Omental fat pad (tissue), 3 donors: ENCODE measurements at regions not wholly inside any gene's neighbourhood (a gene's known extent, or its start where the extent isn't known, plus 50 kb on each side); places are given as distances from the start of the nearest gene placed in this dataset.
A peak's percentile ranks its signal among the peaks of the same experiment; 100 is the strongest.

Source experiments
- ATAC-seq: fragments of 150-250 bp; one replicate; pipeline ENCODE4 v1.9.1; 2016; ENCODE audit warnings: mild to moderate bottlenecking, moderate library complexity; ENCODE audit not compliant: low FRiP score
- DNase-seq: peaks from one replicate; pipeline ENCODE4 v3.0.0-alpha.2; 2019; ENCODE audit warnings: low spot score
- CTCF ChIP-seq, 3 donors: fragments of 450-650 bp; IDR thresholded peaks; one replicate each; pipeline ENCODE4 v1.5.1; 2016 to 2017; ENCODE audit warnings: antibody characterized with exemption in 3 of 3, mild to moderate bottlenecking in 3 of 3, moderate library complexity in 2 of 3

- TF ChIP-seq CTCF (IDR thresholded peaks at IDR 0.05) = no peak
- no peak for DNase-seq
- no peak for ATAC-seq
These were observed 140.8 kb upstream of the SERP2 start for GRCh38 chr13:44232774-44233173.

DNA sequence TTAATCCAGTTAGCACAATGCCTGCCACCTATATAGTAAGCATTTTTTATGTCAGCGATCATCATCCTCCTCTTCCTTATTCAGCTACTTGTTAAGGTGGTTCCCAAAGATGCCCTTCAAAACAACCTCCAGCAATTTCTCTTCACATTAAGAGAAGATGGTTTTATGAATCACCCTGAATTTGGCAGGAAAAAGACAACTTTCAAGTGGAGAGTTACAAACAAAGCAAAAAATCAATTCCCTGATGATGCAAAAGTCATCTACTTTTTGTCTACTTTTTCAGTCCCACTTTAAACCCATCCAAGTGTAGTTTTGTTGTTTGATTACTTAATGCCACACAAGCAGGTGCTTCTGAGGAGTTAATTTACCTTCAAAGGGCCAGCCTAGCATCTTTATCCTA, 139.1 kb upstream of the SERP2 start:
- DNase-seq (no peak), ATAC-seq (no peak)
- TF ChIP-seq CTCF (IDR thresholded peaks at IDR 0.05) = no peak

DNA sequence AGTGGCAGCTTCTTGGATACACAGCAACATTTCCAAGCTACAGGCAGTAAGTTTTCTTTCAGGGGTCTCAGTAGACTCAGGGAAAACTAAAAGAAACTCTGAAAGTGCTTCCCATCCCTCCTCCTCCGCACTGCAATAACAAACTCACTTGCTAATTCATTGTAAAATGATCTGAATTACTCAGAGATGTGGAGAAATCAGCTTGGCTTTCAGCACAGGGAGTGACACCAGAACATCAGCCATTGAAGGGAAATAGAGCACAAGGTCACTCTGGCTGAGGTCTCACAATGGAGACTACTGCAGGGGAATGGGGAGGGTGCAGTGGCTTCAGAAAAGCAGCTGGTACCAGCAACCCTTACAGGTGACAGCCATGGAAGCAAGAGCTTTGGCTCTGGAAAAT, 137.3 kb upstream of the SERP2 start:
- no peak for ATAC-seq

GRCh38 chr13:44236801-44237207, 136.8 kb upstream of the SERP2 start:
- TF ChIP-seq CTCF (IDR thresholded peaks at IDR 0.05) = no peak
- ATAC-seq = no peak
- DNase-seq = no peak

More for the DNA sequence above, 137.3 kb upstream of the SERP2 start:
- DNase-seq = no peak
- no peak for TF ChIP-seq CTCF (IDR thresholded peaks at IDR 0.05)

- TF ChIP-seq CTCF (IDR thresholded peaks at IDR 0.05) = no peak
- peak; percentile 78 for ATAC-seq
- no peak for DNase-seq
These were observed 136.3 kb upstream of the SERP2 start for GRCh38 chr13:44237276-44237767.

DNA sequence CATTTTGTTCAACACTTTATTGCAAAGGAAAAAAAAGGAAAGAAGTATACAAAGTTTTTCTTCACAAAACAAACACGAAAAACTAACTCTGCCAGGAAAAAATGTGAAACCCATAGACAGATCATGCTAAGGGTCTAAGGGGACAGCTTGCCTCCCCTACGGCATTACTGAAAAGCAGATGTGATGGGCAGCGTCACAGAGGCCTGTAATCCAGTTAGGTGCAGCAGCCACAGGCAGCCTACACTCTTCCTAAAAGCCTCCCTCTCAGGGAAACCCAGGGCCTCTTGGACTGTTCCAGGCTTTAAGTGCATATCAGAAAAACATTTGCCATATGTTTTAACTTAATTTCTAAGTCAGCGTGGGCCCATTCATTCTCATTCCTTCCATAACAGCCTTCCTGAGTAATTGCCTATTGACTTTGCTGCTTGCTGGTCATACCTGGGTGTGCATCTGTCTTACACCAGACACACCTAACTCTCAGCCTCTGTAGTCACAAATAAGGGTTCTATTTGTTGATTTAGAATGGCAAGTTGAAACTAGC, 135.7 kb upstream of the SERP2 start:
- no peak for DNase-seq
- TF ChIP-seq CTCF (IDR thresholded peaks at IDR 0.05) = no peak
- no peak for ATAC-seq

- no peak for ATAC-seq
- no peak for DNase-seq
- no peak for TF ChIP-seq CTCF (IDR thresholded peaks at IDR 0.05)
These were observed 132.9 kb upstream of the SERP2 start for GRCh38 chr13:44240611-44241145.
